GM12878 (cell line): ENCODE measurements at regions not wholly inside any gene's neighbourhood (a gene's known extent, or its start where the extent isn't known, plus 50 kb on each side); places are given as distances from the start of the nearest gene placed in this dataset.

Source experiments
- ATF3 ChIP-seq: IDR thresholded peaks from 2 replicates; pipeline ENCODE4 v1.6.1; 2011; ENCODE audit warnings: low read depth, mild to moderate bottlenecking, low read length, moderate library complexity, borderline replicate concordance; ENCODE audit errors: extremely low read depth
- BCLAF1 ChIP-seq: fragments of 450-650 bp; IDR thresholded peaks from 2 replicates; pipeline ENCODE4 v1.6.1; 2017; ENCODE audit warnings: antibody characterized with exemption, mild to moderate bottlenecking, moderate library complexity
- CBX3 ChIP-seq: fragments of 200-600 bp; sonication (generic); IDR thresholded peaks from 2 replicates; pipeline ENCODE4 v1.6.1; 2016; ENCODE audit warnings: low read depth, borderline replicate concordance
- CUX1 ChIP-seq: IDR thresholded peaks from 2 replicates; pipeline ENCODE4 v1.6.1; 2012; ENCODE audit warnings: improper control_type of control experiment, low read depth, low read length; ENCODE audit not compliant: insufficient replicate concordance
- HSF1 ChIP-seq: fragments of 150-350 bp; IDR thresholded peaks from 2 replicates; pipeline ENCODE4 v1.6.1; 2014; ENCODE audit warnings: mild to moderate bottlenecking, low read depth, low read length
- IRF5 ChIP-seq: fragments of 450-650 bp; IDR thresholded peaks from 2 replicates; pipeline ENCODE4 v1.6.1; 2017; ENCODE audit warnings: borderline replicate concordance
- MAX ChIP-seq: IDR thresholded peaks from 2 replicates; pipeline ENCODE4 v1.6.1; 2012; ENCODE audit warnings: low read depth, low read length, improper control_type of control experiment
- NFYA ChIP-seq: IDR thresholded peaks from 2 replicates; pipeline ENCODE4 v1.6.1; 2011; ENCODE audit warnings: low read depth, mild to moderate bottlenecking, low read length, improper control_type of control experiment, borderline replicate concordance
- PBX3 ChIP-seq: IDR thresholded peaks from 2 replicates; pipeline ENCODE4 v1.6.1; 2011; ENCODE audit warnings: mild to moderate bottlenecking, low read depth, low read length, moderate library complexity; ENCODE audit not compliant: insufficient replicate concordance
- PRDM15 ChIP-seq: fragments of 450-650 bp; formaldehyde crosslinking; IDR thresholded peaks from 2 replicates; pipeline ENCODE4 v1.4.0; 2020; ENCODE audit warnings: mild to moderate bottlenecking, moderate library complexity
- YBX1 ChIP-seq: fragments of 450-650 bp; IDR thresholded peaks from 2 replicates; pipeline ENCODE4 v1.6.1; 2016; ENCODE audit warnings: antibody characterized with exemption

GRCh38 chrX:73977542-73978169, 125.1 kb upstream of the XIST start (continued):
- TF ChIP-seq BCLAF1 = no peak
- TF ChIP-seq PBX3 = no peak
- TF ChIP-seq NFYA = no peak
- TF ChIP-seq CUX1 = no peak
- TF ChIP-seq MAX = no peak
- no peak for TF ChIP-seq HSF1
- no peak for TF ChIP-seq CBX3
- TF ChIP-seq ATF3 = no peak
- no peak for TF ChIP-seq YBX1
- no peak for TF ChIP-seq IRF5
- TF ChIP-seq PRDM15 (CRISPR knock-in tag) = no peak
